H9 (cell line): ENCODE measurements at regions not wholly inside any gene's neighbourhood (a gene's known extent, or its start where the extent isn't known, plus 50 kb on each side); places are given as distances from the start of the nearest gene placed in this dataset.

Experiments used
- DNase-seq: peaks from one replicate; pipeline ENCODE4 v3.0.0-alpha.2; 2017
- H2AFZ ChIP-seq: one replicate; pipeline ENCODE4 v1.6.1; 2013; ENCODE audit warnings: mild to moderate bottlenecking, low read length, control low read depth, moderate library complexity
- H2AK5ac ChIP-seq: 2 replicates; pipeline ENCODE4 v1.6.1; 2013; ENCODE audit warnings: low read length, control low read depth, mixed read lengths; ENCODE audit not compliant: insufficient read length
- H2BK120ac ChIP-seq: one replicate; pipeline ENCODE4 v1.6.1; 2013; ENCODE audit warnings: low read depth, mild to moderate bottlenecking, low read length, control low read depth, inconsistent platforms; ENCODE audit not compliant: poor library complexity, severe bottlenecking
- H2BK12ac ChIP-seq: 2 replicates; pipeline ENCODE4 v1.6.1; 2013; ENCODE audit warnings: low read length, control low read depth, mixed read lengths, low read depth; ENCODE audit not compliant: insufficient read length
- H2BK15ac ChIP-seq: 2 replicates; pipeline ENCODE4 v1.6.1; 2013; ENCODE audit warnings: low read depth, low read length, control low read depth
- H2BK20ac ChIP-seq: one replicate; pipeline ENCODE4 v1.6.1; 2013; ENCODE audit warnings: low read depth, mild to moderate bottlenecking, low read length, control low read depth, inconsistent platforms; ENCODE audit not compliant: poor library complexity, severe bottlenecking
- H2BK5ac ChIP-seq: 2 replicates; pipeline ENCODE4 v1.6.1; 2013; ENCODE audit warnings: low read length, control low read depth, mixed read lengths; ENCODE audit not compliant: insufficient read length
- H3K14ac ChIP-seq: 2 replicates; pipeline ENCODE4 v1.6.1; 2013; ENCODE audit warnings: low read length, control low read depth; ENCODE audit not compliant: insufficient read depth
- H3K18ac ChIP-seq: 2 replicates; pipeline ENCODE4 v1.6.1; 2013; ENCODE audit warnings: low read depth, mild to moderate bottlenecking, mixed read lengths, low read length, control low read depth; ENCODE audit not compliant: insufficient read length
- H3K23ac ChIP-seq: 2 replicates; pipeline ENCODE4 v1.6.1; 2013; ENCODE audit warnings: low read length, control low read depth, mixed read lengths, low read depth; ENCODE audit not compliant: insufficient read length
- H3K23me2 ChIP-seq: 2 replicates; pipeline ENCODE4 v1.6.1; 2013; ENCODE audit warnings: low read depth, mild to moderate bottlenecking, mixed read lengths, low read length, control low read depth; ENCODE audit not compliant: insufficient read length, poor library complexity, severe bottlenecking
- H3K27ac ChIP-seq: 2 replicates; pipeline ENCODE4 v1.5.1; 2013; ENCODE audit warnings: low read length, control low read depth, mixed read lengths, low read depth; ENCODE audit not compliant: insufficient read length
- H3K27me3 ChIP-seq: 2 replicates; pipeline ENCODE4 v1.6.1; 2013; ENCODE audit warnings: low read length, control low read depth, inconsistent platforms; ENCODE audit not compliant: insufficient read depth
- H3K4ac ChIP-seq: 2 replicates; pipeline ENCODE4 v1.6.1; 2013; ENCODE audit warnings: low read depth, mild to moderate bottlenecking, control low read depth, inconsistent platforms, low read length, moderate library complexity
- H3K4me1 ChIP-seq: 2 replicates; pipeline ENCODE4 v1.6.1; 2013; ENCODE audit warnings: low read length, control low read depth, inconsistent platforms; ENCODE audit not compliant: insufficient read depth
- H3K4me2 ChIP-seq: 2 replicates; pipeline ENCODE4 v1.6.1; 2013; ENCODE audit warnings: low read length, control low read depth, mixed read lengths; ENCODE audit not compliant: insufficient read length, insufficient read depth
- H3K56ac ChIP-seq: 2 replicates; pipeline ENCODE4 v1.6.1; 2013; ENCODE audit warnings: low read depth, mild to moderate bottlenecking, mixed read lengths, low read length, control low read depth; ENCODE audit not compliant: insufficient read length
- H3K79me1 ChIP-seq: 2 replicates; pipeline ENCODE4 v1.6.1; 2013; ENCODE audit warnings: low read depth, mild to moderate bottlenecking, moderate library complexity, low read length, control low read depth, inconsistent platforms; ENCODE audit not compliant: insufficient read depth, poor library complexity, severe bottlenecking
- H3K79me2 ChIP-seq: 2 replicates; pipeline ENCODE4 v1.6.1; 2013; ENCODE audit warnings: low read length, control low read depth, inconsistent platforms; ENCODE audit not compliant: insufficient read depth
- H3K9ac ChIP-seq: 2 replicates; pipeline ENCODE4 v1.6.1; 2013; ENCODE audit warnings: low read length, control low read depth, mixed read lengths; ENCODE audit not compliant: insufficient read length; ENCODE audit errors: extremely low read depth
- H3K9me3 ChIP-seq: one replicate; pipeline ENCODE4 v1.6.1; 2013; ENCODE audit warnings: low read depth, low read length, inconsistent platforms; ENCODE audit not compliant: control insufficient read depth
- H3T11ph ChIP-seq: one replicate; pipeline ENCODE4 v1.6.1; 2013; ENCODE audit warnings: mild to moderate bottlenecking, low read length, control low read depth, inconsistent platforms
- H4K20me1 ChIP-seq: one replicate; pipeline ENCODE4 v1.6.1; 2013; ENCODE audit not compliant: control insufficient read depth, insufficient read length, insufficient read depth
- H4K5ac ChIP-seq: 2 replicates; pipeline ENCODE4 v1.6.1; 2013; ENCODE audit warnings: low read depth, mild to moderate bottlenecking, mixed read lengths, low read length, control low read depth; ENCODE audit not compliant: insufficient read length
- H4K8ac ChIP-seq: replicated peaks from 2 replicates; pipeline ENCODE4 v1.6.1; 2013; ENCODE audit warnings: low read length, control low read depth, mixed read lengths, low read depth; ENCODE audit not compliant: insufficient read length
- H4K91ac ChIP-seq: 2 replicates; pipeline ENCODE4 v1.6.1; 2013; ENCODE audit warnings: low read depth, mild to moderate bottlenecking, moderate library complexity, mixed read lengths, low read length, control low read depth; ENCODE audit not compliant: insufficient read length
- H3K27ac Mint-ChIP-seq, 3 experiments: 2 replicates in 2 of 3; 3 replicates in 1 of 3; pipeline ENCODE4 v1.8.0; 2020 to 2021; ENCODE audit warnings: mixed read lengths in 3 of 3, mild to moderate bottlenecking in 1 of 3, moderate library complexity in 1 of 3
- H3K27me3 Mint-ChIP-seq: 2 replicates; pipeline ENCODE4 v1.8.0; 2021; ENCODE audit warnings: low read depth, mild to moderate bottlenecking, moderate library complexity, mixed read lengths
- H3K36me3 Mint-ChIP-seq, 3 experiments: 2 replicates in 2 of 3; 3 replicates in 1 of 3; pipeline ENCODE4 v1.8.0; 2020 to 2021; ENCODE audit warnings: low read depth in 3 of 3, mixed read lengths in 3 of 3; ENCODE audit not compliant: insufficient read depth in 1 of 3
- H3K4me1 Mint-ChIP-seq, 2 experiments: 2 replicates each; pipeline ENCODE4 v1.8.0; 2020; ENCODE audit warnings: mixed read lengths in 2 of 2
- H3K4me3 Mint-ChIP-seq, 2 experiments: 2 replicates in 1 of 2; 3 replicates in 1 of 2; pipeline ENCODE4 v1.8.0; 2020 to 2021; ENCODE audit warnings: mild to moderate bottlenecking in 2 of 2, mixed read lengths in 2 of 2, moderate library complexity in 1 of 2
- H3K9me3 Mint-ChIP-seq, 2 experiments: 2 replicates in 1 of 2; 3 replicates in 1 of 2; pipeline ENCODE4 v1.8.0; 2020; ENCODE audit warnings: mild to moderate bottlenecking in 2 of 2, mixed read lengths in 2 of 2, moderate library complexity in 1 of 2
- CTCF ChIP-seq: fragments of 200-600 bp; sonication (generic); conservative IDR thresholded peaks from 3 replicates; pipeline ENCODE4 v1.8.0; 2021; ENCODE audit warnings: antibody characterized with exemption, mild to moderate bottlenecking
- WGBS: extraction: QIAGEN DNeasy Blood & Tissue Kit; methylation state at CpG from one replicate; pipeline ENCODE4 v1.1.7; 2013; ENCODE audit warnings: missing lambda C conversion rate, low lambda C conversion rate, mixed read lengths; ENCODE audit not compliant: insufficient read length; ENCODE audit errors: extremely low coverage; 5-methylcytosine and 5-hydroxymethylcytosine counted together

GRCh38 chr2:117684919-117685318 lies 129.6 kb upstream of the DDX18 start:
- no peak overlapping the region for H4K8ac ChIP-seq
- H2BK5ac ChIP-seq = no peak overlapping the region
- H3K4me1 ChIP-seq = no peaks in the 10 kb centered on the region; the same call in 1 of the 2 replicates
- no peak overlapping the region for H2BK15ac ChIP-seq
- H4K20me1 ChIP-seq = no peaks in the 10 kb centered on the region
- no peak overlapping the region for H2AK5ac ChIP-seq
- H3K56ac ChIP-seq = no peak overlapping the region
- Mint-ChIP-seq H3K9me3 (no peaks in the 10 kb centered on the region; a peak in 2 of 5 replicates), H3K27ac (no peak overlapping the region), H3K4me1 (peaks cover 10 to 13% of the 10 kb centered on the region in 2 experiments), H3K4me3 (no peak overlapping the region), H3K36me3 (peaks cover 0 to 4% (median 0%) of the 10 kb centered on the region in 3 experiments; a peak in 1 of 7 replicates), H3K27me3 (no peaks in the 10 kb centered on the region)
- no peak overlapping the region for H4K91ac ChIP-seq
- no peak overlapping the region for H3K9ac ChIP-seq
- H2AFZ ChIP-seq = no peak overlapping the region
- H3K27me3 ChIP-seq = no peaks in the 10 kb centered on the region
- H3K79me1 ChIP-seq = no peaks in the 10 kb centered on the region
- H3K4ac ChIP-seq = no peak overlapping the region
- H3K18ac ChIP-seq = no peak overlapping the region
- no peak overlapping the region for H2BK120ac ChIP-seq
- no peaks in the 10 kb centered on the region for H3K23me2 ChIP-seq
- no peak overlapping the region for H4K5ac ChIP-seq
- no peak overlapping the region for H2BK12ac ChIP-seq
- no peak overlapping the region for H3K23ac ChIP-seq
- H3K27ac ChIP-seq = no peak overlapping the region
- no peak for DNase-seq
- no peak overlapping the region for H3K14ac ChIP-seq
- no peak for TF ChIP-seq CTCF
- H3K79me2 ChIP-seq = no peaks in the 10 kb centered on the region
- H3K9me3 ChIP-seq = no peaks in the 10 kb centered on the region
- H3T11ph ChIP-seq = no peak overlapping the region
- no peak overlapping the region for H2BK20ac ChIP-seq
- H3K4me2 ChIP-seq = no peak overlapping the region
- WGBS = no CpG with 5 or more reads among the region's 2 CpGs
